Limb (tissue), 2 donors: ENCODE measurements at regions not wholly inside any gene's neighbourhood (a gene's known extent, or its start where the extent isn't known, plus 50 kb on each side); places are given as distances from the start of the nearest gene placed in this dataset.
"Not testable (repeated sequence)": the region's sequence is repeated elsewhere in the genome, so short reads cannot be mapped to it uniquely, and the experiment has no call there.

Experiments
- DNase-seq, 2 donors: peaks; one replicate each; pipeline ENCODE4 v3.0.0-alpha.2; 2016; ENCODE audit errors: extremely low spot score in 2 of 2

DNA sequence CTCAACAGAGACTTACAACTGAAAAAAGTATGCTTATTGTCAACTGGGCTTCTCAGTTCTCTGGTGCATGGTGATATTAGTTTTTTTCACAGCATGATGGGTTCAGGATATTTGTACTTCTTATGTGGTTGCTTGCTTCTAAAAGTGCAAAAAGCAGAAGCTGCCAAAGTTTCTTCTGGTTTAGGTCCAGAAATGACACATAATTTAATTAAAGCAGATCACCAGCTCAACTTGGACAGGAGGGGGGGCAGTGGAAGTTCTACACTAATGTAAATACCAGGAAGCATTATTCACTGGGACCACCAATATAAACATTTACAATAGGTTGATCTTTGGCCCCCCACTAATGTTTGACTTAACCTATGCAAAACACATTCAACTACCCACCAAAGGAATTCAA lies 354.8 kb upstream of the BRINP3 start:
- DNase-seq = no peak

DNA sequence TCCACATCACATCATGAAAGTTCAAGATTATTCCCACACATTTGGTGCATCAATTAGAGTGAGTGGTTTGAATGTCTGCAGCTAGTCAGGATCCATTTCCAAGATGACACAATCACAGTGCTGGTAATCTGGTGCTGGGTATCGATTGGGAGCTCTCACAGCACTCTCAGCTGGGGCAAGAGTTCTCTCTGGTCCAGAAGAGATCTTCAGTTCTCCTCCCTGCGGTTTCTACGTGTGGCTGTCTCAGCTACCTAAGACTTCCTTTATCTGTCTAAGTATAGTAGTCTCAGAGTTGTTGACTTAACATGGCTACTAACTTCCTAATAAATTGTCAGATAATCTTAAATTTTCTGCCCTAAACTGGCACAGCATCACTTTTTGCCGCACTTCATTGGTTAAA lies 358.0 kb upstream of the BRINP3 start:
- no peak for DNase-seq

GRCh38 chr1:190837200-190837599 lies 359.5 kb upstream of the BRINP3 start:
- DNase-seq = not testable (repeated sequence)

GRCh38 chr1:190837888-190838287 lies 360.2 kb upstream of the BRINP3 start:
- DNase-seq = no peak

GRCh38 chr1:190847166-190847565 lies 369.5 kb upstream of the BRINP3 start:
- DNase-seq = no peak

- DNase-seq = no peak
These were observed 371.7 kb upstream of the BRINP3 start for GRCh38 chr1:190849346-190849745.

GRCh38 chr1:190852611-190853010 lies 374.9 kb upstream of the BRINP3 start:
- DNase-seq = no peak

GRCh38 chr1:190858140-190858539 lies 380.5 kb upstream of the BRINP3 start:
- no peak for DNase-seq

GRCh38 chr1:190864013-190864641 lies 386.5 kb upstream of the BRINP3 start:
- no peak for DNase-seq

DNA sequence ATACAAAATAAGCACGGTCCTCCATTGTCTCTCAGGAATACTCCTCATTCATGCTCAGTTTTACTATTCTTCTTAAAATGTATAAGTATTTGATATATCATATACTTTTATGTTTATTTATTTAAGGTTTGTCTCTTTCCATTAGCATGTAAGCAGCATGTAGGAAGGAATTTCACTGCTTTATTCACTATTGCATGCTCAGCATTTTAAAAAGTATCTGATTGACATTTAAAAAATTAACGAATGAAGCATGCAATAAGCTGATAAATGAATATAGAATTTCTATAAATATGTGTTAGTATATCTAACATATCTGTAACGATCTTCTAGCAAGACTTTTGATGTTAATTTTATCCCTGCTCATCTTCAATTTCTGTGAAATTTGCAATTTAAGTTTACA lies 402.7 kb upstream of the BRINP3 start:
- DNase-seq = no peak

DNA sequence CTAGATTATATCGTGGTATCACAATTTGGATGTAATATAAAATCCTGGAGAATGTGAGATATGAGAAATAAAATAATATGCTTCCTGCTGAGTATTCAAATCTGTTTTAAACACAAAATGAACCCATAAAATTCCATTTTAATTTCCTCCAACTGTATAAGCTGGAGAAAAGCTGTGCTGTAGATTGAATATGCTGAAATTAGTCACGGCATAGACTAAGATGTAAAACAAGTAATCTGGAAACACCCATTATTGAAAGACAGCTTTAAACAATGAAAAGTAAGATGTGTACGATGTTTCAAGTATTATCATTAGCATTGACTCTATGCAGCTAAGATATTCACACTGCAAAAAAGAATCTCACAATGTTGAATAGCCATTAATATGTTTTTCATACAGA lies 403.4 kb upstream of the BRINP3 start:
- no peak for DNase-seq

DNA sequence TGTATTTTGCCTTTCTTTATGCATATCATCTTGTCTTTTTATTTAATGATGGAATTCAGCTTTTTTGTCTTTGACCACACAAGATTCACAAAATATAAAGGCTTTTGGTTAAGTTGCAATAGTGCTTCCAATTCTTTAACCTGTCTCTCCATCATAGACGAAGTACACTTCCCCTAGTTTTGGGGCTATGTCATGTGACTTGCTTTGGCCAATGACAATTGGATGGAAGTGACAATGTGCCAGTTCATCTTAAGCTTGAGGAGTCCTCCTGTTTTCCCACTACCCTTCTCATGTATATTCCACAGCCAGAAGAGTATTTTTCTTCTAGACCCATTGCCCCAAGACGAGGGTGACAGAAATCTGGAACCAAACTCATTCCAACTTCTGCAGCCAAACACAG lies 419.6 kb upstream of the BRINP3 start:
- DNase-seq = no peak

- no peak for DNase-seq
These were observed 426.5 kb upstream of the BRINP3 start for GRCh38 chr1:190904091-190904695.

DNA sequence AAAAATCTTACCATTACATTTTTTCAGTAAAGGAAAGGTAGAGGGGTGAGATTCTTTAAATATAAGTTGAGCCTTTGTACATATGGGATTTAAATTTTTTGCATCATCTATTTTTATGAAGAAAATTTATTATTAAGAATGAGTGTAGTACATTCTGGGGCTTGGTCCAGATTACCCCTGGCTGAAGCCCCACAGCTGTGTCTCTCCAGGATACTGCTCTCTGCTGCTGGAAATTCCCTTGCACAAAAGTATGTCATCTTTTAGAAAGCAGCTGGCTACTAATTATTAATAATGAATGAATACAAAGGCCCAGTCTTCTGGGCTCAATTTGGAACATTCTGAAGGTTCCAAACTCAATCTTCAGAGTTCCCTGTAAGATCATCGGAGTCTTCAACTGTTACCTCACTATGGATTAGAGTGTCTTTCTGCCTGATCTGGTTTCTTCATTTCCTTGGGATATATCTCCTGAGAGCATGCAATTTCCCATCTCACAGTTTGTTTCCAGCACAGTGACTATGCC lies 428.6 kb upstream of the BRINP3 start:
- DNase-seq = peak in 1 of 2 donors; percentile 15

DNA sequence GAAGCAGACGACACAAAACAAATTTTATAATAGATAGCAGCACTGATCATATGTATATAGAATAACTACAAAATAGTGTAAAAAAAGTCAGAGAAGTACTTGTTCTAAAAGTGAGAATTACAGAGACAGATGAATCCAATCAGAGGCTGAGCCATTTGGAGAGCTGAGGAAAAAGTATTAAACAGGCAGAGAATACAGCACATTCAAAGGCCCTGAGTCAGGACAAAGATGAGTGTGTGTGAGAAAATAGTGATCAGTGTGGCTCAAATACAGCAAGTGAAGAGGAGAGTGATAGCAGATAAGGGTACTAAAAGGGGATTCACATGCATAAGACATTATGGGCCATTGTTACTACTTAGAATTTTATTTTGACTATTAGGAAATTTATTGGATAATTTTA lies 430.6 kb upstream of the BRINP3 start:
- no peak for DNase-seq

- DNase-seq = no peak
These were observed 431.0 kb upstream of the BRINP3 start for GRCh38 chr1:190908691-190909090.

GRCh38 chr1:190935925-190936324 lies 458.3 kb upstream of the BRINP3 start:
- DNase-seq = no peak

- no peak for DNase-seq
These were observed 458.7 kb upstream of the BRINP3 start for GRCh38 chr1:190936337-190936736.

DNA sequence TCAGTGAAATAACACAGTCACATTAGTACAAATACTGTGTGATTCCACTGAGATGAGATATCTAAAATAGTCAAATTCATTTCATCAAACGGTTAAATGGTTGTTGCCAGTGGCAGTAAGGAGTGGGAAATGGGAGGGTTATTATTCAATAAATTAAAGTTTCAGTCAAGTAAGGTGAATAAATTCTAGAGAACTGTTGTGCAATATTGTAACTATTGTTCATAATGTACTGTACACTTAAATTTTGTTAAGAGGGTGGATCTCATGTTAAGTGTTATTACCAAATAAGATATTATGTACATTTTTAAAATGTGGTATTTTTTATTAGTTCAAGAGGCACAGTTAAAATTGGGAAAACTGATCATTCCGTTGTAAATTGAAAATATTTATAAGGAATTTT lies 463.3 kb upstream of the BRINP3 start:
- DNase-seq = no peak

DNA sequence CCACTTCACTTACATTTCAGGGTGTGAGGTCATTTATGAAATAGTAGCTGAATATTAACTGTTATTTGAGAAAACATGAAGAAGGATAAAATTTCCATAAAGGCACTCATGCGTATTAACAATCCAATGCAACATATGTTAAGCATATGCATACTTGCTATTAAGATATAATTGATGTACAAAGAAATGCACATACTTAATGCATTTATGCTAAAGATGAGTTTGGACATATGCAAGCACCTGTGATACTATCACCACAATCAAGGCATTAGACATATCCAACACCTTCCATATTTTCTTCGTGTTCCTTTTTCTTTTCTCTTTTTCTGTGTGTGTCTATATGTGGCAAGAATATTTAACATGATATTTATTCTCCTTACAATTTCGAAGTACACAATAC lies 464.8 kb upstream of the BRINP3 start:
- DNase-seq = no peak

- DNase-seq = not testable (repeated sequence)
These were observed 466.1 kb upstream of the BRINP3 start for GRCh38 chr1:190943722-190944121.

DNA sequence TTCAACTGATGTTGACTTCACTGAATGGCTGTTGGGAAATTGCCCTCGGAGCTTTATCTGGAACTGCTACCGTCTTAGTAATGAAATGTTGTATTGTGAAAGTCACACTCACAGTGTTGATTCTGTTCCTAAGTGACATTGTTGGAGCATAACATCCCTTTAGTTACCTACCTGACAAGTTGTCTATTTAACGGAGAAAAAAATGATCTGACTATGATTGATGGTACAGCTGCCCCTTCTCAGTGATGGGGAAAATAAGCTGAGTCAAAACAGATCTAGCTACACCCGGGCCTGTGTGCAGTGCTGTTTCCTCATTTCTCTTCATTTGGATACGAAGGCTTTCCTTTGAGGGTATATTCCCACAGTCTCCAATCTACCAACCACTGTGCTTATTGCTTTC lies 472.3 kb upstream of the BRINP3 start:
- DNase-seq = no peak

DNA sequence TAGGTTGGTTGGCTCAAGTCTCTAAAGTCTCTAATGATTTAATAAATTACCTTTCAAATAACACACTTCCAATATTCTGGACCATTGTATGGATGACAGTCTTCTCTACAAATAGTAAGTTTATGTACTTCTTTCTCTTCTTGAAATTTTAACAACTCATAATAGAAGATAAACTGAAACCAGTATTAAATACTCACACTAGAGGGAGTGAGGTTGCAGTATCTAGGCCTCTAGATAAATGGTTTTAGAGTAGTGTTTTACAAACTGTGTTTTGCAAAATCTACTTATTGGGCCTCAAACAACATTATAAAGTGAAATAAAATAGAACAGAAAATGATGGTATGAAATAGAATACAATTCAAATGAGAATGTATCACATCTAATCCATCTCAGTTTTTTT lies 479.9 kb upstream of the BRINP3 start:
- no peak for DNase-seq
